Activated naive CD8-positive, alpha-beta T cell treated with anti-CD3 and anti-CD28 coated beads for 36 hours (primary cell): ENCODE measurements at regions not wholly inside any gene's neighbourhood (a gene's known extent, or its start where the extent isn't known, plus 50 kb on each side); places are given as distances from the start of the nearest gene placed in this dataset.

Source experiments
- DNase-seq: peaks from one replicate; pipeline ENCODE4 v3.0.0; 2021
- H3K27ac Mint-ChIP-seq: one replicate; pipeline ENCODE4 v1.8.0; 2022; ENCODE audit warnings: mild to moderate bottlenecking, moderate library complexity, mixed read lengths
- H3K27me3 Mint-ChIP-seq: one replicate; pipeline ENCODE4 v1.8.0; 2022; ENCODE audit warnings: mild to moderate bottlenecking, mixed read lengths
- H3K36me3 Mint-ChIP-seq: one replicate; pipeline ENCODE4 v1.8.0; 2021; ENCODE audit warnings: mild to moderate bottlenecking, mixed read lengths
- H3K4me1 Mint-ChIP-seq: one replicate; pipeline ENCODE4 v1.8.0; 2021; ENCODE audit warnings: mixed read lengths
- H3K4me3 Mint-ChIP-seq: one replicate; pipeline ENCODE4 v1.8.0; 2022; ENCODE audit warnings: mild to moderate bottlenecking, moderate library complexity, mixed read lengths
- H3K9me3 Mint-ChIP-seq: one replicate; pipeline ENCODE4 v1.8.0; 2022; ENCODE audit warnings: mixed read lengths

DNA sequence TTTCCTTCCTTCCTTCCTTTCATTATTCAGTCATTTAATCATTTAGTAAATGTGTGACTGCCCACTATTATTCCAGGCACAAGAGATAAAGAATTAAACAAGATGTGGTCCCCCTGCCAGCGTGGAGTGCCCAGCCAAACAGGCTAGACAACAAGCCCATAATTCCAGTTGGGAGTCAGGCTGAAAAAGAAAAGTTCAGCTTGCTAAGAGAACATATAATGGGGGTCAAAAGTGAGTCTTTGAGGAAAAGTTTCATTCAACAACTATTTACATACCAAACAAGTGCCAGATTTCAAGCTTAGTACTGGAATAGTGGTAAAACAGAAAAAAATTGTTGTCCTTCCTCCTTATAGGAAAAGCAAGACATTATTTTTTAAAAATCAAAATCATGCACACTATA lies 523.7 kb downstream of the TAFA4 start:
- Mint-ChIP-seq H3K27me3 (no peaks in the 10 kb centered on the region), H3K36me3 (peaks cover under 1% of the 10 kb centered on the region), H3K9me3 (peaks cover 1% of the 10 kb centered on the region), H3K27ac (no peak overlapping the region), H3K4me3 (no peak overlapping the region), H3K4me1 (no peaks in the 10 kb centered on the region)
- DNase-seq, result no peak

DNA sequence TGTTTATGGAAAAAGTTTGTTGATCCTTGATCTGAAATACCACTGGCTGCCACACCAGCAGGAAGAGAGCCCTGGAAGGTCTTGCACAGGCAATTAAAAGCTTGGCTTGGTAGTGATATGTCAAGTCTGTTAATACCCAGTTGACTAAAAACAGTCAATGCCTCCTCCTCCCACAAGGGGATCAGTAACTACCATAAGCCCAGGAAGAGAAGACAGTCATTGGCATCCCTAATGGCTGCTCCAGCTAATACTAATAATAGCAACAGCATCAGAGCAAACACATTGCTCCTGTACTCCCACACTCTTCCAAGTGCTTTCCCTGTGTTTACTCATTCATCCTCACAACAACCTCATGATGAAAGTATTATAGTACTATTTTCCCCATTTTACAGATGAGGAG lies 528.6 kb downstream of the TAFA4 start:
- Mint-ChIP-seq H3K27ac (no peak overlapping the region), H3K36me3 (no peaks in the 10 kb centered on the region), H3K4me3 (no peak overlapping the region), H3K27me3 (no peaks in the 10 kb centered on the region), H3K4me1 (no peaks in the 10 kb centered on the region), H3K9me3 (no peaks in the 10 kb centered on the region)
- no peak for DNase-seq

DNA sequence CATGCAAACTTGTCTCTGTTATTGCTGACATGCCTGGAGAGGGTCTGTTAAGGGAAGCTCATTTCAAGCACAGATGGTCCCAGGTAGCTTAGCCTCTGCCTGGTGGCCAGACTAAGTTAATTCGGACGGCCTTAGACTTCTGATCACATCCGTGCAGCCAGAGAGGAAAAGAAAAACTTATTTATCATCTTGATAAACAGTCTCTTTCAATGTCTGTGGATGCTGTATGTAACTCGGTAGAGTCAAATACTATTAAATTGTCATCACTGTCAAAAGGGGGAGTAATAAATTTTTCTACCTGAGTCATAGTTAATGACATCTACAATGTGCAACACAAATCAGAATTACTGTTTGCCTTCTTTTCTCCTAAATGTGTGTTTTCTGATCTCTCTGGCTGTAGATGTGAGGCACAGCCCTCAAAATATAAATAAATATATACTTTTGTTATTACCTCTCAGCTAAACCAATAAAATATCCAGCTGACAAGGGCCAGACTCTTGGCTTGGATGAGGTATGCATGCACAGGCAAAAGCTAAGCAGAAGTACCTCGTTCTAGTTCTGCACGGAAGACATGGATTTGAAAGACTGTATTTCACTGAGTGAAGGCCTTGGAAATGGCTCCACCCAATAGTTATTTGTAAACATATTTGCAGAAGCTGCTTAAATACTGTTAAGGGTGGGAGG lies 530.0 kb downstream of the TAFA4 start:
- no peak overlapping the region for H3K4me3 Mint-ChIP-seq

DNA sequence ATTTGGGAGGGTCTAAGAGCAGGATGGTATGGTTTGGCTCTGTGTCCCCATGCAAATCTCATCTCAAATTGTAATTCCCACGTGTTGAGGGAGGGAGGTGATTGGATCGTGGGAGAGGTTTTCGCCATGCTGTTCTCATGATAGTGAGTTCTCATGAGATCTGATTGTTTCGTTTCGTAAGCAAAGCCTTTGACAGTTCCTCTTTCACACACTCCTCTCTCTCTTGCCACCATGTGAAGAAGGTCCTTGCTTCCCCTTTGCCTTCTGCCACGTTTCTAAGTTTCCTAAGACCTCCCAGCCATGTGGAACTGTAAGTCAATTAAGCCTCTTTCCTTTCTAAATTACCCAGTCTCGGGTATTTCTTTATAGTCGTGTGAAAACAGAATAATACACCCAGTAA lies 553.7 kb downstream of the TAFA4 start:
- Mint-ChIP-seq H3K4me3 (no peak overlapping the region), H3K27me3 (no peaks in the 10 kb centered on the region), H3K4me1 (no peaks in the 10 kb centered on the region), H3K27ac (no peak overlapping the region), H3K9me3 (peaks cover 31% of the 10 kb centered on the region), H3K36me3 (peaks cover 26% of the 10 kb centered on the region)
- no peak for DNase-seq

More for the DNA sequence above, 530.0 kb downstream of the TAFA4 start:
- Mint-ChIP-seq H3K9me3 (no peaks in the 10 kb centered on the region), H3K27me3 (no peaks in the 10 kb centered on the region), H3K27ac (no peak overlapping the region), H3K36me3 (no peaks in the 10 kb centered on the region), H3K4me1 (no peaks in the 10 kb centered on the region)
- DNase-seq, result no peak

DNA sequence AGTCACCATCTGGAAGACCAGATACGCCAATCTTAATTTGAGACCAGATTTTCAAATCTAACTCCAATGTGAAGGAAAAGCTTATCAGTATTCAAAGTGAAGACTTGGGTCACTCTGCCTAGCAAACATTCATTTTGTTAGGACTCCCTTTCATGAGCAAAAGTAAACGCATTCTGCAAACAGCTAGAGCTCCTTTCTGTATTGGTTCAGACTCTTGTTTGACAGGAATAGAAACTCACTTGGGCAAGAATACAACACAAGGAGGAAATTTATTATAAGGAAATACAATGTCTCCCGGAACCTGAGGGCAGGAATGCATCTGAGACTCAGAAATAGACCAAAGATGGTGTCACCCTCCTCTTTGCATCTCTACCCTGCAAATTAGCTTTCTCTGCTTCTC lies 558.6 kb downstream of the TAFA4 start:
- Mint-ChIP-seq H3K9me3 (peaks cover 20% of the 10 kb centered on the region), H3K4me3 (no peak overlapping the region), H3K4me1 (no peaks in the 10 kb centered on the region), H3K27ac (no peak overlapping the region), H3K27me3 (no peaks in the 10 kb centered on the region), H3K36me3 (peaks cover 8% of the 10 kb centered on the region)
- no peak for DNase-seq

DNA sequence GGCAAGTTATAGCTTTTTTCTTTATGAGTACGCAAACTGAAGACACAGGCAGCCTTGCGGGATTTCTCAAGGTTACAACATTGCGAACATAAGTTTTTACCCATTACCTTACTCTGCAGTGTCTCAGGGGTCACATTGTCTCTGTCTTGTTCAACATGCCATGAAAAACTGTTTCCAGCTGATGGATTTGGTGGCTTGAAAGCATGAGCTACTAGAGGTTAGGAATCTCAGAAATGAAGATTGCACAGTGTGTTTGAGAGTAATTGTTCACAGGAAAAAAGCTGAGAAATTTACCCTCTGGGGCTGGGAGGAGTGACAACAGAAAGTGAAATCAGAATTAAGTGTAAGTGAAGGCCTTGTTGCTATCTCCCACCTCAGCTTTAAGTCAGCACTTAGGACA lies 568.6 kb downstream of the TAFA4 start:
- H3K36me3 Mint-ChIP-seq, result no peaks in the 10 kb centered on the region
- H3K27me3 Mint-ChIP-seq, result no peaks in the 10 kb centered on the region
- DNase-seq, result no peak
- no peak overlapping the region for H3K4me3 Mint-ChIP-seq
- no peaks in the 10 kb centered on the region for H3K9me3 Mint-ChIP-seq
- H3K4me1 Mint-ChIP-seq, result no peaks in the 10 kb centered on the region
- H3K27ac Mint-ChIP-seq, result no peak overlapping the region

DNA sequence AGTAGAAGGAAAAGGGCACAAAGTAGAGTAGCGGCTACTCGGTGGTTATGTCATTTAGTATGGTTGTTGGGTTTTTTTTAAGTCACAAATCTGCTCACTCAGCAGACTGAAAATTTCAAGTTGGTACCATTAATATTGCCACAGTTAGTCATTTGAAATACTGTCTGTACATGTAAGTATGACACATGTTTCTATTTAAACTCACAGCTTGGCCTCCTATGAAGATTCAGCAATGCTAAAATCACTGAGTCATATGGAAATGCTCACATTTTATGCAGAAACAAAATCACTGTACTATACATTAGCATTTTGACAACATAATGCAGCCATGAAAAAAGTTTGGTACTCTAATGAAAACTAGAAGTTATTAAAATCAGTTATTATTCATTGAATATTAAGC lies 571.9 kb downstream of the TAFA4 start:
- no peak for DNase-seq
- no peaks in the 10 kb centered on the region for H3K4me1 Mint-ChIP-seq
- H3K9me3 Mint-ChIP-seq, result no peaks in the 10 kb centered on the region
- no peak overlapping the region for H3K27ac Mint-ChIP-seq
- H3K36me3 Mint-ChIP-seq, result no peaks in the 10 kb centered on the region
- no peak overlapping the region for H3K4me3 Mint-ChIP-seq
- no peaks in the 10 kb centered on the region for H3K27me3 Mint-ChIP-seq

DNA sequence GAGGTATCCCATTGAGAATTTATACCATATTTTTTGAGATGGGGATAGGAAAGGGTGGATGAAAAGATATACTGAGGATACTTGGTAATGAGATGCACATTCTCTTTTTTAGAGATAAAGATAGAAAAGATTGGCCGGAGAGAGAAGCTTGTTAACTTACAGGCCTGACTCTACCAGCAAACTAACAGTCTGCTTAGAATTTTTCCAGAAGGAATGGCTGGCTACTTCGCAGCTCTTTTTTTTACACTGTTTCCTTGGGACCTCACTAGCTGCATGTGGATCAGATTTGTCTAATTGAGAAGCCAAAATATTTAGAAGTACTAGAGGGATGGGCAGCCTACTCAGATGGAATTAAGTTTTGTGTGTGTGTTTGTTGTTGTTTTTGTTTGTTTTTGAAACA lies 586.6 kb downstream of the TAFA4 start:
- Mint-ChIP-seq H3K4me3 (no peak overlapping the region), H3K9me3 (no peaks in the 10 kb centered on the region), H3K4me1 (no peaks in the 10 kb centered on the region), H3K27me3 (no peaks in the 10 kb centered on the region), H3K36me3 (no peaks in the 10 kb centered on the region), H3K27ac (no peak overlapping the region)
- DNase-seq, result no peak

DNA sequence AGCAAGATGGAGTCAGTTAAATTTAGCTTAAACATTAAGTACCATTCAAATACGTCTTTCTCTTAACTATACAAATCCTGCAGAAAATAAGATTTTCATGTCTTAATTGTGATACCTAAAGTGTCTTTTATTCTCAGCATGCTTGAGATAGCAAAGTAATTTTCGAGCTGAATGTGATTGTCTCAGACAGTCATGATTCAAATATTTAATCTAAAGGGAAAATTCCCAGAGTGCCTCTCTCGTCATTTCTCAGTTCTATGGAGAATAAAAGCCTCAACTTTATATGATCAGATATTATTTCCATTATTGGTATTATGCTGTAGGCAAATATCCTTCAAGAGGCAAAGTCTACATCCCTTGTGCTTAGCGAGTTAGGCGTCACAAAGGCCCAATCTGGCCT lies 589.9 kb downstream of the TAFA4 start:
- H3K9me3 Mint-ChIP-seq, result no peaks in the 10 kb centered on the region
- H3K36me3 Mint-ChIP-seq, result no peaks in the 10 kb centered on the region
- H3K4me3 Mint-ChIP-seq, result no peak overlapping the region
- no peaks in the 10 kb centered on the region for H3K27me3 Mint-ChIP-seq
- no peak overlapping the region for H3K27ac Mint-ChIP-seq
- H3K4me1 Mint-ChIP-seq, result no peaks in the 10 kb centered on the region
- no peak for DNase-seq

DNA sequence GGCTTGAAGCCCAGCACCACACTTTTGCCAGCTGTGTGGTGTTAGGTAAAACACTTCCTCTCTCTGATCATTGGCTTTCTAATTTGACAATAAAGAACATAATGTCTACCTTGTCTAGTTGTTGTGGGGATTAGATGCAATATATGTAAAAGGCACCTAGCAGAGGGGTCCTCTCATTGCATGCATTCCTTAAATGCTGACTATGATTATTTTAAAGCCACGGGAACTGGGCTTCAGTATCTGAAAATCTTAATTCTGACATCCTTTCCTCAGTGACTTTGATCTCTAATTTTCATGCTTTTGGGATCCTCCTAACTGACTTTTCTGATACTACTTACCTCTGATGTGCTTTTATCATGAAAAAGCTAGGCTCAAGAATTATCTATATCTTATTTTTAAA lies 596.3 kb downstream of the TAFA4 start:
- H3K27ac Mint-ChIP-seq, result no peak overlapping the region
- H3K4me3 Mint-ChIP-seq, result no peak overlapping the region
- H3K9me3 Mint-ChIP-seq, result no peaks in the 10 kb centered on the region
- no peaks in the 10 kb centered on the region for H3K27me3 Mint-ChIP-seq
- H3K4me1 Mint-ChIP-seq, result no peaks in the 10 kb centered on the region
- no peaks in the 10 kb centered on the region for H3K36me3 Mint-ChIP-seq
- no peak for DNase-seq

DNA sequence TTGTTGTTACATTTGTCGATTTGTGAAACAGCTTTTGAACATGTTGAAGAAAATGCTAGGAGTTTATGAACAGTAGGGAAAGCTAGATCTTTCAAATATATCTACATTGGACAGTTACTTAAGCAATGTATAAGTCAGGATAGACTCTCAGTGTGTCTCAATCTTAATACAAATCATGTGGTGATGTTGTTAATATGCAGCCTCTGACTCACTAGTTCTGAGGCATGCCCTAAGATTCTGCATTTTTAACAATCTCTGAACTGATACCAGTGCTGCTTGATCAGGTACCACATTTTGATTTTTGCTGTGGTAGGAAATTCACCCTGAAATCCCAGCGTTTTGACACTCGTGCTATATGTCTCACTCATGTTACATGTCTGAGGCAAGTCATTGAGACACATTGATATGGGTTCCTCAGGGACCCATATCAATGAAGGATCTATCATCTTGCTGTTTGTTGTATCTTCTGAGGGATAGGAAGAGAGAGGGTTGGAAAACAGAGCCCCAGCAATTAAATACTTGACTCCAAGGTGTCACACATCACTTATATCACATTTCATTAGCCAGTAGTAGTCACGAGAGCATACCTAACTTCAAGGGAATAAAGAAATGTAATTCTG lies 597.9 kb downstream of the TAFA4 start:
- no peaks in the 10 kb centered on the region for H3K36me3 Mint-ChIP-seq
- H3K4me3 Mint-ChIP-seq, result no peak overlapping the region
- DNase-seq, result no peak
- H3K4me1 Mint-ChIP-seq, result no peaks in the 10 kb centered on the region
- H3K27me3 Mint-ChIP-seq, result no peaks in the 10 kb centered on the region
- no peak overlapping the region for H3K27ac Mint-ChIP-seq
- H3K9me3 Mint-ChIP-seq, result peaks cover 1% of the 10 kb centered on the region

DNA sequence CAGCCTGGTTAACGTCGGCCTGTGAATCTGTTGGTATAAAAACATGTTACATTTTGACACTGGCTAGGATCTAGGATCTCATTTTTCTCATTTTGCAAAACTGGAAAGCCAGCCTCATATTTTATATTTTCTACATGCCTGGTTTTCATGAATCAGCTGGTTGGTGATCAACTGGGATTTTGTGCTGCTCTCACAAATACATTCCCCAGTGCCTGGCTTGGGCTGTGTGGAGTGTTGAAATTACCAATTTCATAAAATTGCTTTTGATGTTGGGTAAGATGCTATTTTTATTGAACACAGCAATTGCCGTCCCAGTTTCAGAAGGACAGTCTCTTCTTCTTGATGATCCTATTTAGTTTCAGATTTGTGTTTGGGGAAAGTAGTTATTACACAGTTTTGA lies 604.3 kb downstream of the TAFA4 start:
- Mint-ChIP-seq H3K4me1 (no peaks in the 10 kb centered on the region), H3K36me3 (peaks cover 5% of the 10 kb centered on the region), H3K4me3 (no peak overlapping the region), H3K27ac (no peak overlapping the region), H3K27me3 (no peaks in the 10 kb centered on the region), H3K9me3 (peaks cover 4% of the 10 kb centered on the region)
- DNase-seq, result no peak

DNA sequence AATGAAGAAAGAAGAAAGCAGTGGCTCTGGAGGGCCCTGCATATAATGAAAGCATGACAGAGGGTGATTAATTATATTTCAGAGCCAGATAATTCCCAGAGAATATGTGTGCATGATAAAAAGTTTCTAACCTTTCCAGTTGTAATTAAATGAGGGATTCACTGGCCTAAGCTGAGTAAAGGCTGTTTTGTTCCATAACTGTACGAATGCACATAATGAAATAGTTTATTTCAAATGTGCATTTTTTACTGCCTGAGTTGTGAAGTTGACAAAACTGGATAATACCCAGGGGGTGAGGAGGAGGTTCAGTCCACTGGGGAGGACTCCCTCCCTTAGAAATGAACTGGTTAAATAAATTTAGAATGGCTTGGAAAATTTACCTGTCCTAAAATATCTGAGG lies 616.4 kb downstream of the TAFA4 start:
- DNase-seq, result no peak
- no peak overlapping the region for H3K4me3 Mint-ChIP-seq
- peaks cover 6% of the 10 kb centered on the region for H3K9me3 Mint-ChIP-seq
- peaks cover 11% of the 10 kb centered on the region for H3K36me3 Mint-ChIP-seq
- H3K27me3 Mint-ChIP-seq, result no peaks in the 10 kb centered on the region
- H3K27ac Mint-ChIP-seq, result no peak overlapping the region
- no peaks in the 10 kb centered on the region for H3K4me1 Mint-ChIP-seq

DNA sequence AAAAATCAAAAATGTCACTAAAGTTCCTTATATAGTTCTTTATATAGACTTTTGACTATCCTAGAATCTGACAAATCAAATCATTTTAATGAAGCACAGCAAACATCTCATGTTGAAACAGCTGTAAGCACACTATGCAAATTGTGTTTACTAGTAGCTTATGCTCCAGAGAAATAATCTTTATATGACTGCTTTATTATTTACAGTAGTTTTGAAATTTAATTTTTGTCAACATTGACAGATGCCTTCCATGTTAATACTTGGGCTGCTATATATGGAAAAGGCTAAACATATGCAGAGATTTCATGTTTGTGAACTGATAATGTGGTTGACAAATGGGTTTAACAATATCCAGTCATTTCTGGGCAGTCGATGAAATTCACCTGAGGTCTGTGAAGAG lies 616.8 kb downstream of the TAFA4 start:
- peaks cover 13% of the 10 kb centered on the region for H3K36me3 Mint-ChIP-seq
- H3K27me3 Mint-ChIP-seq, result no peaks in the 10 kb centered on the region
- H3K9me3 Mint-ChIP-seq, result peaks cover 6% of the 10 kb centered on the region
- H3K4me3 Mint-ChIP-seq, result no peak overlapping the region
- H3K4me1 Mint-ChIP-seq, result no peaks in the 10 kb centered on the region
- no peak for DNase-seq
- no peak overlapping the region for H3K27ac Mint-ChIP-seq

DNA sequence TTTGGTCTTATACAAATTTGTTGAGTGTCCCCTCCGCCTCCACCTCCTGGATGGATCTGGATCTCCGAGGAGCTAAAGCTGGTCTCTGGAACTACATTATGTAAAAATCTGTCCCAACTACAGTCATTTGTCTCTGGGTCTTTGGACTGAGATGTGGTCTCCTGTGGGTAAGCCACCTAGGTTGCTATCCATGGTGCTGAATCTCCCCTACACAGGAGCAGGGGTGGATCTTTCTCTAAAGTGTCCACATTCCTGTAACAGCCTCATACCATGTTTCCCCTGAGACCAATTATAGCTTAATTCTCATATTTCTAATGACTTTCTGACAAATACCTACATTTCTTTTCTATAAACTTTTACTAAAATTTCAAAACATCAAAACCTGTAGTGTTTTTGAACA lies 625.8 kb downstream of the TAFA4 start:
- H3K4me1 Mint-ChIP-seq, result no peaks in the 10 kb centered on the region
- no peaks in the 10 kb centered on the region for H3K27me3 Mint-ChIP-seq
- DNase-seq, result no peak
- no peak overlapping the region for H3K27ac Mint-ChIP-seq
- peaks cover 8% of the 10 kb centered on the region for H3K36me3 Mint-ChIP-seq
- no peaks in the 10 kb centered on the region for H3K9me3 Mint-ChIP-seq
- no peak overlapping the region for H3K4me3 Mint-ChIP-seq

DNA sequence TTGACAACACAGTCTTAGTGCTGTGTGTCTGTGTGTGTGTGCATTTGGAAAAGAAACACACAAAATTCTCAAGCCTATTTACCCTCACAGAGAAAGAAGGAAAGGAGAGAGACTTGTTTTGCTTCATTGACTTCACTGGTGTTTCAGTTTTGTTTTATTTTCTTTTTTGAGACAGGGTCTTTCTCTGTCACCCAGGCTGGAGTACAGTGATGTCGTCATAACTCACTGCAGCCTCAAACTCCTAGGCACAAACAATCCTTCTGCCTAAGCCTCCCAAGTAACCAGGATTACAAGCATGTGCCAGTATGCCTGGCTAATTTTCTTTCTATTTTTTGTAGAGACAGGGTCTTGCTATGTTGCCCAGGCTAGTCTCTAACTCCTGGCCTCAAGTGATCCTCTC lies 636.9 kb downstream of the TAFA4 start:
- no peak for DNase-seq
- Mint-ChIP-seq H3K4me1 (no peaks in the 10 kb centered on the region), H3K9me3 (peaks cover 4% of the 10 kb centered on the region), H3K27ac (no peak overlapping the region), H3K36me3 (peaks cover 2% of the 10 kb centered on the region), H3K27me3 (no peaks in the 10 kb centered on the region), H3K4me3 (no peak overlapping the region)
